OCI-LY3 (cell line): ENCODE measurements at regions not wholly inside any gene's neighbourhood (a gene's known extent, or its start where the extent isn't known, plus 50 kb on each side); places are given as distances from the start of the nearest gene placed in this dataset.

Source experiments
- H2AFZ ChIP-seq: fragments of 200-600, 300-600 bp; shearing (Covaris generic); 2 replicates; pipeline ENCODE4 v1.6.0; 2014; ENCODE audit warnings: antibody characterized with exemption, low read depth, low read length
- H3K27ac ChIP-seq: fragments of 200-600, 300-600 bp; sonication (generic); 2 replicates; pipeline ENCODE4 v1.5.1; 2014; ENCODE audit warnings: mild to moderate bottlenecking, low read length, moderate library complexity, mixed read lengths
- H3K27me3 ChIP-seq: fragments of 200-600, 300-600 bp; sonication (generic); 2 replicates; pipeline ENCODE4 v1.6.1; 2014; ENCODE audit warnings: low read depth, low read length, mixed read lengths
- H3K36me3 ChIP-seq: fragments of 200-600, 300-600 bp; sonication (generic); replicated peaks from 2 replicates; pipeline ENCODE3; 2014; ENCODE audit warnings: low read depth, low read length, mixed read lengths
- H3K4me1 ChIP-seq: fragments of 300-600, 200-600 bp; sonication (generic); 2 replicates; pipeline ENCODE4 v1.6.1; 2014; ENCODE audit warnings: low read length, mixed read lengths
- H3K4me2 ChIP-seq: fragments of 200-600, 300-600 bp; sonication (generic); 2 replicates; pipeline ENCODE4 v1.6.1; 2014; ENCODE audit warnings: low read length, mixed read lengths
- H3K4me3 ChIP-seq: fragments of 300-600, 200-600 bp; sonication (generic); 2 replicates; pipeline ENCODE4 v1.5.1; 2014; ENCODE audit warnings: antibody characterized with exemption, mild to moderate bottlenecking, low read length, moderate library complexity
- H3K79me2 ChIP-seq: fragments of 300-600, 200-600 bp; shearing (Covaris generic); 2 replicates; pipeline ENCODE4 v1.6.1; 2014; ENCODE audit warnings: mild to moderate bottlenecking, low read length, mixed read lengths
- H3K9ac ChIP-seq: fragments of 300-600, 200-600 bp; shearing (Covaris generic); 2 replicates; pipeline ENCODE4 v1.6.0; 2014; ENCODE audit warnings: mild to moderate bottlenecking, low read length, moderate library complexity
- H3K9me3 ChIP-seq: fragments of 200-600, 300-600 bp; shearing (Covaris generic); 2 replicates; pipeline ENCODE4 v1.6.1; 2014; ENCODE audit warnings: low read length, mixed read lengths; ENCODE audit not compliant: insufficient read depth
- H4K20me1 ChIP-seq: fragments of 200-600, 300-600 bp; sonication (generic); 2 replicates; pipeline ENCODE4 v1.6.1; 2016; ENCODE audit warnings: low read length, mixed read lengths; ENCODE audit not compliant: insufficient read depth
- CTCF ChIP-seq: fragments of 200-600, 300-600 bp; sonication (generic); IDR thresholded peaks from 2 replicates; pipeline ENCODE4 v1.5.1; 2014; ENCODE audit warnings: antibody characterized with exemption, low read length, low read depth
- EZH2phosphoT487 ChIP-seq: fragments of 200-600 bp; shearing (Covaris generic); IDR thresholded peaks from 2 replicates; pipeline ENCODE4 v1.6.1; 2018; ENCODE audit warnings: antibody characterized with exemption, mixed run types, low read depth

DNA sequence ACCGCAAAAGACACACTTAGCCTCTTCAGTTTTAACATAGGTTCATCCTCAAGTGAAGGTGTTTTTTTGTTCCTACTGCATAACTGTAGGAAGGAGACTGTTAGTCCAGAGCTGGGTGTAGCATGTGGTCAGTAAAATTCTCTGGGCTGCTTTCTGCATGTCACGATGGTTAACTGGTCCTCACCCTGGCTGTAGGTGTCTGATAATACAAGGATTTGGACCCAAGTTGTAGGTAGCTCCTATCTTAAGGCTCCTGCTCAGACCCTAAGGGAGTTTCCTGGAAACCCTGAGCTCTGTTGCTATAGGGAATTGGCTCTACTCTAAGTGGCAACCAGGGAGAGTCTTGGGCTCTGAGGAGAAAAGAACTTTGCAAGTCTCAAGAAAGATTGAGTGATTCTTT is 112.9 kb downstream of the SAMD9 start:
- Histone ChIP-seq H3K27me3 (peaks cover 23% of the 10 kb centered on the region), H3K36me3 (no peaks in the 10 kb centered on the region), H3K79me2 (no peaks in the 10 kb centered on the region), H3K9ac (no peak overlapping the region), H3K4me3 (no peak overlapping the region), H3K4me2 (no peak overlapping the region), H2AFZ (no peak overlapping the region), H3K27ac (no peak overlapping the region), H3K9me3 (no peaks in the 10 kb centered on the region), H3K4me1 (no peaks in the 10 kb centered on the region), H4K20me1 (no peaks in the 10 kb centered on the region)
- TF ChIP-seq CTCF: no peak
- TF ChIP-seq EZH2phosphoT487: no peak

DNA sequence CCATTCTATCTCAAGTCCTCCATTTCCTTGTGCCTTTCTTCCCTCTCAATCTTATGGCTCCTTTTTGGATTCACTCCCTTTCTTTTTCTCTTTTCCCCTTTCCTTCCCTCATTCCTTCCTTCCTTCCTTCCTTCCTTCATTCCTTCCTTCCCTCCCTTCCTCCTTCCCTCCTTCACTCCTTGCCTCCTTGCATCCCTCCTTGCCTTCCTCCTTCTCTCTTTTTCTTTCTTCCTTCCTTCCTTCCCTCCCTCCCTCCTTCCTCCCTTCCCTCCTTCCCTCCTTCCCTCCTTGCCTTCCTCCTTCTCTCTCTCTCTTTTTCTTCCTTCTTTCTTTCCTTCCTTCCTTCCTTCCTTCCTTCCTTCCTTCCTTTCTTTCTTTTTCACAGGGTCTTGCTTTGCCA is 120.1 kb downstream of the SAMD9 start:
- H3K27ac ChIP-seq: no peak overlapping the region
- no peak overlapping the region for H3K9ac ChIP-seq
- no peaks in the 10 kb centered on the region for H3K9me3 ChIP-seq
- H3K4me1 ChIP-seq: no peaks in the 10 kb centered on the region
- H3K4me3 ChIP-seq: no peak overlapping the region
- no peaks in the 10 kb centered on the region for H3K36me3 ChIP-seq
- H4K20me1 ChIP-seq: no peaks in the 10 kb centered on the region
- no peaks in the 10 kb centered on the region for H3K79me2 ChIP-seq
- TF ChIP-seq CTCF: no peak
- no peak for TF ChIP-seq EZH2phosphoT487
- no peak overlapping the region for H2AFZ ChIP-seq
- peaks cover 20% of the 10 kb centered on the region for H3K27me3 ChIP-seq
- H3K4me2 ChIP-seq: no peak overlapping the region

- Histone ChIP-seq H3K4me3 (no peak overlapping the region), H3K9me3 (no peaks in the 10 kb centered on the region), H4K20me1 (no peaks in the 10 kb centered on the region), H3K79me2 (no peaks in the 10 kb centered on the region), H3K9ac (no peak overlapping the region), H2AFZ (no peak overlapping the region), H3K4me2 (no peak overlapping the region), H3K4me1 (no peaks in the 10 kb centered on the region), H3K27ac (no peak overlapping the region), H3K36me3 (no peaks in the 10 kb centered on the region), H3K27me3 (peaks cover 20% of the 10 kb centered on the region)
- TF ChIP-seq EZH2phosphoT487 (no peak), CTCF (no peak)
Measured at GRCh38 chr7:92997152-92997551, 120.6 kb downstream of the SAMD9 start.

DNA sequence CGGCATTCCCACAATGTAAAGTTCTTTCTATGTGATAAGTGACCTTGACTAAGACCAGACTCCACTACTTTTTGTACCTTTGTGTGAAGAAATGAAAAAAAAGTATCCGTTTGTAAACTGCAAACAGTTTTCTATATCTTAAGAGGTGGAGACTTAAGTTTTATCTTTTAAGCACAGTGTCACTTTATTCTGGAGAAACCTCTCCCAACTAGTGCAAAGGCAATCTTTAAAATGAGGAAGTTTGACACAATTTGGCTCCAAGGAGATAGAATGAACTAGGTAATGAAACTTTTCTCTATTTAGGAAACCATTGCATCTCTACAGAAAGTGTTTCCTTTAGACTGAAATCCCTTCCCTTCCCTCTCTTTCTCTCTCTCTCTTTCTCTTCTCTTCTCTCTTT is 122.9 kb downstream of the SAMD9 start:
- Histone ChIP-seq H3K79me2 (no peaks in the 10 kb centered on the region), H2AFZ (no peak overlapping the region), H3K4me2 (no peak overlapping the region), H3K4me1 (no peaks in the 10 kb centered on the region), H3K36me3 (no peaks in the 10 kb centered on the region), H4K20me1 (no peaks in the 10 kb centered on the region), H3K9me3 (no peaks in the 10 kb centered on the region), H3K27ac (no peak overlapping the region), H3K4me3 (no peak overlapping the region), H3K27me3 (peaks cover 6% of the 10 kb centered on the region; the same call in 1 of the 2 replicates), H3K9ac (no peak overlapping the region)
- TF ChIP-seq CTCF: no peak
- no peak for TF ChIP-seq EZH2phosphoT487
